Loucy (cell line): ENCODE measurements at regions not wholly inside any gene's neighbourhood (a gene's known extent, or its start where the extent isn't known, plus 50 kb on each side); places are given as distances from the start of the nearest gene placed in this dataset.

Source experiments
- EZH2phosphoT487 ChIP-seq: fragments of 200-600 bp; IDR thresholded peaks from 2 replicates; pipeline ENCODE4 v1.6.1; 2018; ENCODE audit warnings: antibody characterized with exemption, mild to moderate bottlenecking, moderate library complexity, borderline replicate concordance
- TF ChIP-seq, protein P1 (sequence below): fragments of 200-600 bp; sonication (generic); conservative IDR thresholded peaks from 2 replicates; pipeline ENCODE4 v1.5.1; 2014; ENCODE audit warnings: mild to moderate bottlenecking, antibody characterized with exemption, low read length

DNA sequence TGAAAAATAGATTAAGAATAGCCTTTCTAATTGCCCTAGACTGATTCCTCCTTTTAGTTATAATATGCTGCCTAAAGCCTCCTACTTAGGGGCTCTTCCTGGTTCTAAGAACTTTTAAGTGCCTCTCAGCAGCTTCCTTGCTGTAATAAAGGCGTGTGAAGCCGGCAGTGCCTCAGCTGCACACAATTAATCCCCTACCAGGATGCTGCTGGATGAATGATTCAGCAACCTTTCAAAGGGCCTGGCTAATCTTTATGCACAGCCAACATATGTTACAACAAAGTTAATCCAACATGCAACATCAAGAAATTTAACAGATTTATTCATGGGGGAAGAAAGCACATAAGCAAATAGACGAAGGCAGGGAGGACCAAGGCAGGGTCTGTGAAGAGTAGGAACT lies 145.2 kb downstream of the PMP22 start:
- TF ChIP-seq, protein P1, sequence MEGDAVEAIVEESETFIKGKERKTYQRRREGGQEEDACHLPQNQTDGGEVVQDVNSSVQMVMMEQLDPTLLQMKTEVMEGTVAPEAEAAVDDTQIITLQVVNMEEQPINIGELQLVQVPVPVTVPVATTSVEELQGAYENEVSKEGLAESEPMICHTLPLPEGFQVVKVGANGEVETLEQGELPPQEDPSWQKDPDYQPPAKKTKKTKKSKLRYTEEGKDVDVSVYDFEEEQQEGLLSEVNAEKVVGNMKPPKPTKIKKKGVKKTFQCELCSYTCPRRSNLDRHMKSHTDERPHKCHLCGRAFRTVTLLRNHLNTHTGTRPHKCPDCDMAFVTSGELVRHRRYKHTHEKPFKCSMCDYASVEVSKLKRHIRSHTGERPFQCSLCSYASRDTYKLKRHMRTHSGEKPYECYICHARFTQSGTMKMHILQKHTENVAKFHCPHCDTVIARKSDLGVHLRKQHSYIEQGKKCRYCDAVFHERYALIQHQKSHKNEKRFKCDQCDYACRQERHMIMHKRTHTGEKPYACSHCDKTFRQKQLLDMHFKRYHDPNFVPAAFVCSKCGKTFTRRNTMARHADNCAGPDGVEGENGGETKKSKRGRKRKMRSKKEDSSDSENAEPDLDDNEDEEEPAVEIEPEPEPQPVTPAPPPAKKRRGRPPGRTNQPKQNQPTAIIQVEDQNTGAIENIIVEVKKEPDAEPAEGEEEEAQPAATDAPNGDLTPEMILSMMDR = no peak
- TF ChIP-seq EZH2phosphoT487 = no peak
